ENCODE measurements at regions not wholly inside any gene's neighbourhood (a gene's known extent, or its start where the extent isn't known, plus 50 kb on each side); places are given as distances from the start of the nearest gene placed in this dataset.

- TF ChIP-seq GATA1 (IDR thresholded peaks at IDR 0.05; ENCODE audit: low read depth, low read length) (no peak), POLR2A (IDR thresholded peaks at IDR 0.05; ENCODE audit: low read length) (no peak)
- no peak for DNase-seq
Measured at GRCh38 chr4:145333786-145334185, 147.9 kb upstream of the SMAD1 start.

DNA sequence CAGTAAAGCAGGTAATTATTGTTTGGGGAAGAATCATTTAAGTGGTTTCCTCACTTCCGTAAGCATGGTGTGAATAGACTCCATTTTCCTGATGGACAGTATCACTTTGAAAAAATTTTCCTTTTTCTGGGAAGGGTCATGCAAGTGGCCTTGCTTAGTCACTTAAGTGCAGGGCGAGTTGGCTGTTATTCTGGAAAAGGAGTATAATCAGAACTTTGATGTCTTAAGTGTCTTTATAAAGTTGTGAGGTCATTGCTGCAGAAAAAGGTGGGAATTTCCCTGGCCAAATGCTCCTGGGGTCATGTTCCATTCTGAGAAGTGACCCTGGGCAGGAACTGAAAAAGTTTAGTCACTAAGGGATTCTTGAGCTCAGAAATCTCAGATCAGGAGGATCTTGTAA lies 146.1 kb upstream of the OTUD4 start:
- no peak for DNase-seq
- TF ChIP-seq GATA1 (IDR thresholded peaks at IDR 0.05; ENCODE audit: low read depth, low read length) (no peak), POLR2A (IDR thresholded peaks at IDR 0.05; ENCODE audit: low read length) (no peak)

DNA sequence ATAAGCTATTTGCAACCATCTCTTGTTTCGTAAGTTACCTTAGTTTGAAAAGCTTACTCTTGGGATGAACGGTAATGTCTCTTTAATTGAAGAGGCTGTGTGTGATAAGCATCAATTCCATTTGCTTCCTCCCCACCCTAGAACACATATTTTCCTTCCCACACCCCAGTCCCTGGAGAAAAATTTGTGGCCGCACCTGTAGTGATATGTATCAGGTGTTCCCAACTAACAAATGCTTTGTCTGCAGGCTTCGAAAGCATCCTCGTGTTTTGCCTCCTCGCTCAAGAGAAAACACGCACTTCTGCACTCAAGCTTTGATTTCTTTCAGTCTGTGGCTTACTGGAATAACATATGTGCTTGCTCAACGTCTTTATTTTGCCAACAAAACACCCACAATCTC lies 143.8 kb upstream of the OTUD4 start:
- TF ChIP-seq POLR2A (IDR thresholded peaks at IDR 0.05; ENCODE audit: low read length) (no peak), GATA1 (IDR thresholded peaks at IDR 0.05; ENCODE audit: low read depth, low read length) (no peak)
- no peak for DNase-seq

DNA sequence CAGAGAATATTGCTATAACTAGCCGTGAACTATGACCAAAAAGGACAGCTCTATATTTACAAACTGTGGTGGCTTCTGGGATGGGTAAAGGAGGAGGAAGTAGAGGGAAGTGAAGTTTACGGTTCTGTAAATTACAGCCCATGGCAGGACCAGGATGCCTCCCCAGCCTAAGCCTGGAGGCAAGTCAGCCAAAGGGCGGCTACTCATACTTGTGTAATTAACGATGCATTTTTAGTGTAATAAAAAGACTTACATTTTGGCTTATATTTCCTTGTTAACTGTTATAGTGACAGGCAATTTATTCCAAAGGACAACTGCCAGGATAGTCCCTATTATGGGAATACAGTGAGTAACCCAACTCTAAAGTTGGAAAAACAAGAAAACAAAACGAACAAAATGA lies 139.9 kb upstream of the OTUD4 start:
- TF ChIP-seq POLR2A (IDR thresholded peaks at IDR 0.05; ENCODE audit: low read length), result no peak
- no peak for DNase-seq

DNA sequence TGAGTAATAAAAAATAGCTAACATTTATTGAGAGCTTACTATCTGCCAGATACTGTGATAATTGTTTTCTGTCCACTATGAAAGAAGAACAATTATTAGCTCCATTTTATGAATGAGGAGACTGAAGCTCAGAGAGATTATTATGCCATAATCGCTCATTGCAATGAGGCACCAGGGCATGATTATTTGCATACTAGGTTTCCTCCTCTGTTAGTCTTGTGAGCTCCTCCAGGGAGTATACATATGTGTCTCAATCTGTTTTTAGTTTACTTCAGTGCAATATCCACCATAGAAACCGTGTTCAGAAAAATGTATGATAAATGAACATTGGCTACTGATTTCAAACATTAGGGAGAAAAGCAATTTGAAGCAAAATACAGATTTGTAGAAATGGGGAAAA lies 139.4 kb upstream of the OTUD4 start:
- TF ChIP-seq GATA1 (IDR thresholded peaks at IDR 0.05; ENCODE audit: low read depth, low read length) (no peak), POLR2A (IDR thresholded peaks at IDR 0.05; ENCODE audit: low read length) (no peak)
- DNase-seq, result no peak

GRCh38 chr4:145316897-145317574 lies 136.6 kb upstream of the OTUD4 start:
- DNase-seq, result no peak
- TF ChIP-seq POLR2A (IDR thresholded peaks at IDR 0.05; ENCODE audit: low read length) (no peak), GATA1 (IDR thresholded peaks at IDR 0.05; ENCODE audit: low read depth, low read length) (no peak)

GRCh38 chr4:145315811-145316225 lies 135.4 kb upstream of the OTUD4 start:
- DNase-seq, result no peak
- TF ChIP-seq POLR2A (IDR thresholded peaks at IDR 0.05; ENCODE audit: low read length) (no peak), GATA1 (IDR thresholded peaks at IDR 0.05; ENCODE audit: low read depth, low read length) (no peak)

DNA sequence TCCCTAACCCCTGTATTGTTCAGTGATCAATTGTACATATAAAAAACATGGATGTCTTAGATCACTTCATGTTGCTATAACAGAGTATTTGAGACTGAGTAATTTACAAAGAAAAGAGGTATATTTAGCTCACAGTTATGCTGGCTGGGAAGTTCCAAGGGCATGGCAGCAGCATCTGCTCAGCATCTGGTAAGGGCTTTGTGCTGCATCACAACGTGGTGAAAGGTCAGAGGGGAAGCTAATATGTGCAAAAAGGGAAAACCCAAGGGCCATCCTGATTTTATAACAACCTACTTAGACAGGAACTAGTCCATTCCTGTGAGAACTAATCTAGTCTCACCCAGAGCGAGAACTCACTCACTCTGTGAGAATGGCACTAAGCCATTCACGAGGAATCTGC lies 128.2 kb upstream of the OTUD4 start:
- no peak for DNase-seq

DNA sequence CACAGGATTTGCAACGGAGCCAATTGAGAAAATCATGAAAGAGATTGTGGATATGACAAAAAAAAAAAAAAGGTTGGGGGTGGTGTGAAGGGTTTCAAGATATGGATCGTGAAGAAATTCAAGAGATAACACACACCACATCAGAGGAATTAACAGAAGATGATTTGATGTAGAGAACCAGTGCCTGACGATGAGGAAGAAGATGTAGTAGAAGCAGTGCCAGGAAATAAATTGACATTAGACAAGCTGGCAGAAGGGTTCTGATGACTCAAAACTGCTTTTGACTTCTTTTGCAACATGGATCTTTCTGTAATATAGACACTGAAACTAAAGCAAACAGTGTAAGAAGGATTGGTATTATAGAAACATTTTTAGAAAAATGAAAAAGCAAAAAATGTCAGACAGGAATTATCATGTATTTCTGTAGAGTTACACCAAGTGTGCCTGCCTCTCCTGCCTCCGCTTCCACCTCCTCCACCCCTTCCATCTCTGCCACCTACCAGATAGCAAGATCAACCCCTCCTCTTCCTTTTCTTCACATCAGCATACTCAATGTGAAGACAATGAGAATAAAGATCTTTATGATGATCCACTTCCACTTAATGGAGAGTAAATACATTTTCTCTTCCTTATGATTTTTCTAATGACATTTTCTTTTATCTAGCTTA lies 127.5 kb upstream of the OTUD4 start:
- no peak for DNase-seq
- no peak for TF ChIP-seq GATA1 (IDR thresholded peaks at IDR 0.05; ENCODE audit: low read depth, low read length)
- no peak for TF ChIP-seq POLR2A (IDR thresholded peaks at IDR 0.05; ENCODE audit: low read length)

More for the DNA sequence above, 128.2 kb upstream of the OTUD4 start:
- TF ChIP-seq POLR2A (IDR thresholded peaks at IDR 0.05; ENCODE audit: low read length) (no peak), GATA1 (IDR thresholded peaks at IDR 0.05; ENCODE audit: low read depth, low read length) (no peak)

GRCh38 chr4:145307120-145307519 lies 126.7 kb upstream of the OTUD4 start:
- no peak for DNase-seq
- no peak for TF ChIP-seq POLR2A (IDR thresholded peaks at IDR 0.05; ENCODE audit: low read length)
- no peak for TF ChIP-seq GATA1 (IDR thresholded peaks at IDR 0.05; ENCODE audit: low read depth, low read length)

GRCh38 chr4:145302725-145303124 lies 122.3 kb upstream of the OTUD4 start:
- no peak for DNase-seq

GRCh38 chr4:145301386-145302080 lies 121.1 kb upstream of the OTUD4 start:
- DNase-seq, result no peak
- TF ChIP-seq GATA1 (IDR thresholded peaks at IDR 0.05; ENCODE audit: low read depth, low read length) (no peak), POLR2A (IDR thresholded peaks at IDR 0.05; ENCODE audit: low read length) (no peak)

More at GRCh38 chr4:145302725-145303124, 122.3 kb upstream of the OTUD4 start:
- TF ChIP-seq POLR2A (IDR thresholded peaks at IDR 0.05; ENCODE audit: low read length) (no peak), GATA1 (IDR thresholded peaks at IDR 0.05; ENCODE audit: low read depth, low read length) (no peak)

DNA sequence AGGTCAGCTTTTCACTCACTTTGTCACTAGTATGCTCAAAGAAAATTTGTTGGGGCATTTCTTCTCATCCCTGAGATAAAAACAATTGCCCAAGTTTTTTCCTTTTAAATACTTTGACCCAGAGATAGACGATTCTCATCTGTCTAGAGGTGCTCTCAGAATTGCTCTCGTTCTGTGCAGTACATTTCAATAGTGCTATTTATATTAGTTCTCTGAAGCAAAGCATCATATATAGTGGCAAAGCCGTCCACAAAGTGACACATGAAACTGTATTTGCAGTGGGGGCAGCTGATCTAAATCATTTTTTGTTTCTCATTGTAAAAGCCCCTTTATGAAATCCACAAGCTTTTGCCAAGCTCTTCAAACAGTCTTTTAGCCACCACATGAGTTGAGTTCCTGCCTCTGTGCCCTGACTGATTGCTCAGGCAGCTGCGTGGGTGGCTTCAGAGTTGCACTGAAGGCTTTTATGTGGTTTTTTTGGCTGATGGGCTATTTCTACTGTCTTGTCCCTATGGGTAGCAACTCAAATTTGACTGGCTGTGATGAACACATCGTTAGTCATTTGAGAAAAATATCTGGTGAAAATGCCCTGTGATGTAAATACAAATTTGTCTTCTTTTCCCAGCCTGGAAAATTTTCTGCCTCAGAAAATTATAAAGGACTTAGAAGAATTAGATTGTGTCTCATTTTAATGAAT lies 119.1 kb upstream of the OTUD4 start:
- DNase-seq, result no peak
- TF ChIP-seq POLR2A (IDR thresholded peaks at IDR 0.05; ENCODE audit: low read length) (no peak), GATA1 (IDR thresholded peaks at IDR 0.05; ENCODE audit: low read depth, low read length) (no peak)

- TF ChIP-seq GATA1 (IDR thresholded peaks at IDR 0.05; ENCODE audit: low read depth, low read length) (no peak), POLR2A (IDR thresholded peaks at IDR 0.05; ENCODE audit: low read length) (no peak)
- DNase-seq, result no peak
Measured at GRCh38 chr4:145298885-145299284, 118.5 kb upstream of the OTUD4 start.
